Neural crest cell (in vitro differentiated cells): ENCODE measurements at regions not wholly inside any gene's neighbourhood (a gene's known extent, or its start where the extent isn't known, plus 50 kb on each side); places are given as distances from the start of the nearest gene placed in this dataset.
"Not testable (repeated sequence)": the region's sequence is repeated elsewhere in the genome, so short reads cannot be mapped to it uniquely, and the experiment has no call there.

Experiments
- DNase-seq: peaks from one replicate; pipeline ENCODE4 v3.0.0; 2021; ENCODE audit warnings: low read depth, mixed read lengths, low spot score
- H3K27ac Mint-ChIP-seq: one replicate; pipeline ENCODE4 v1.8.0; 2021; ENCODE audit warnings: mild to moderate bottlenecking, mixed read lengths; ENCODE audit not compliant: unreplicated experiment
- H3K27me3 Mint-ChIP-seq: 2 replicates; pipeline ENCODE4 v1.8.0; 2021; ENCODE audit warnings: low read depth, mild to moderate bottlenecking, mixed read lengths
- H3K36me3 Mint-ChIP-seq: 2 replicates; pipeline ENCODE4 v1.8.0; 2021; ENCODE audit warnings: low read depth, mild to moderate bottlenecking, mixed read lengths
- H3K4me1 Mint-ChIP-seq: 2 replicates; pipeline ENCODE4 v1.8.0; 2021; ENCODE audit warnings: mixed read lengths
- H3K4me3 Mint-ChIP-seq: one replicate; pipeline ENCODE4 v1.8.0; 2021; ENCODE audit warnings: mild to moderate bottlenecking, mixed read lengths
- H3K9me3 Mint-ChIP-seq: 2 replicates; pipeline ENCODE4 v1.8.0; 2021; ENCODE audit warnings: mixed read lengths
- TF ChIP-seq, protein P1 (sequence below): fragments of 200-600 bp; sonication (generic); conservative IDR thresholded peaks from 2 replicates; pipeline ENCODE4 v1.5.0; 2021; ENCODE audit warnings: antibody characterized with exemption, mild to moderate bottlenecking

DNA sequence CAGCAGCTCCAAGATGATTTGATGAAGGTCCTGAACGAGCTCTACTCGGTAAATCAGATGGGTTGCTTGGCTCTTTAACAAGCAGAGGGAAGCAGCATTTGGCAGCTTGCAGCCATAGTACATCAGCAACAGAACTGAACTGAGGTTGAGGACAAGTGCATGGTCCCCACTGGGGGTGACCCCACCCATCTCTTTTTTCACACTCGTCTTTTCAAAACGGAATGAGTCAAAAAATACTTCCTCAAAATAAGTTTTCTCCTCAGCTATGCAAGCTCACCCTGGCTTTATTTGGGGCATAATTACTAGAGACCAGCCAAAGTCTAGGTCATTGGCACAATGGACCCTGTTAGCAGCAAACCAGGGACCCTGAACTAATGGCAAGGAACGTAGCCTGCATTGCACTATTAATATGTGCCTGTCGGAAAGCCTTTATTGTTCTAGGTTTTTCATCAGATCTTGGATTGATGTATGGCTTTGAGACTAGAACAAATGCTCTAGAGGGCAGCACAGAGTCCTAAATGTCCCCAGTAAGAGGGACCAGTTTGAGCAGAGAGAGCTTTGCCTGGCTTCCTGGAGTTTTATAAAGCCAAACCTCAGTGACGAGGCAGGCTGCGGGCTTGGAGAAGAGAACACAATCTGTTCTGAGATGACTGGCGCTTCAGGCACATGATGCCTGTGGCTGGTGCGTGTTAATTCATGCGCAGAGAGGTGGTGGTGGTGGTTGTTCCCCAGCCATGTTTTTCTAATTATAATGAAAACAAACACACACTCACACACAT lies 86.1 kb upstream of the IKBKE start:
- H3K4me1 Mint-ChIP-seq, H3K36me3 Mint-ChIP-seq, H3K27ac Mint-ChIP-seq, H3K9me3 Mint-ChIP-seq, DNase-seq, H3K27me3 Mint-ChIP-seq, H3K4me3 Mint-ChIP-seq: not testable (repeated sequence)
- TF ChIP-seq, protein P1, sequence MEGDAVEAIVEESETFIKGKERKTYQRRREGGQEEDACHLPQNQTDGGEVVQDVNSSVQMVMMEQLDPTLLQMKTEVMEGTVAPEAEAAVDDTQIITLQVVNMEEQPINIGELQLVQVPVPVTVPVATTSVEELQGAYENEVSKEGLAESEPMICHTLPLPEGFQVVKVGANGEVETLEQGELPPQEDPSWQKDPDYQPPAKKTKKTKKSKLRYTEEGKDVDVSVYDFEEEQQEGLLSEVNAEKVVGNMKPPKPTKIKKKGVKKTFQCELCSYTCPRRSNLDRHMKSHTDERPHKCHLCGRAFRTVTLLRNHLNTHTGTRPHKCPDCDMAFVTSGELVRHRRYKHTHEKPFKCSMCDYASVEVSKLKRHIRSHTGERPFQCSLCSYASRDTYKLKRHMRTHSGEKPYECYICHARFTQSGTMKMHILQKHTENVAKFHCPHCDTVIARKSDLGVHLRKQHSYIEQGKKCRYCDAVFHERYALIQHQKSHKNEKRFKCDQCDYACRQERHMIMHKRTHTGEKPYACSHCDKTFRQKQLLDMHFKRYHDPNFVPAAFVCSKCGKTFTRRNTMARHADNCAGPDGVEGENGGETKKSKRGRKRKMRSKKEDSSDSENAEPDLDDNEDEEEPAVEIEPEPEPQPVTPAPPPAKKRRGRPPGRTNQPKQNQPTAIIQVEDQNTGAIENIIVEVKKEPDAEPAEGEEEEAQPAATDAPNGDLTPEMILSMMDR: peak; percentile 32

DNA sequence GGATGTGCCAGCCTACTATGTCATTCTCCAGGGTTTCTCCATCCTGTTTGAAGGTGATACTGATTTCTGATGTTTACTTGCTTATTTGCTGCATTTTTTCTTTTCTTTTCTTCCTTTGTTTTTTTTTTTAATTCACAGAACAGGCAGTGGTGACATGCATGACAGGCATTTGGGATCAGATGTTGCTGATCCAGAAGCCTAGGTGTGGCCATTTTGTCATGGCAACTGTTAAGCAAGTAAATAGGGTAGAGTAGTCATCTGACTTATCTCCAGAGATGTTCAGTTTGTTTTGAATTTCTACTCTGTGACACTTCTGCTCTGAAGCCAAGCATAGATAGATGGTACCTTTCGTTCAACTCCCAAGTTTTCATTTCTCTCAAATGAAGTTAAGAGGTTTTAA lies 85.4 kb upstream of the IKBKE start:
- H3K4me3 Mint-ChIP-seq, H3K27me3 Mint-ChIP-seq, H3K4me1 Mint-ChIP-seq, H3K27ac Mint-ChIP-seq, H3K9me3 Mint-ChIP-seq, H3K36me3 Mint-ChIP-seq, DNase-seq: not testable (repeated sequence)

DNA sequence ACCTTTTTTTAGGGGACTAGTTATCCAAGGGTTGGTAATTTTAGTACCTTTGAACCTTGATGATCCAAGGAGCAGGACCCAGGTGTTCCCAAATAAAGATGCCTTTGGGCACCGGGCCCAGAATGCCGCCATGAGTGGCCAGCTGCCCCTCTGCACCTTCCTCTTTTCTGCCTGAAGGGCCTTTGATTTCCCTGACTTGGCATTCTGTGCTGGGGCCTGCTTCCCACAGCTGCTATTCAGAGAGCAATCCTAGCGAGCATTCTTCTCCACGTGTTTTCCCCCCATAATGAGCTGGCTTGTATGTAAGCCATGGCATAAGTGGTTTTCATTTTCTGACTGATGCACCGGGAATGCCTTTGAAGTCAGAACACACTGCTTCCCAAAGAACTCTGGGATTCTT lies 82.6 kb upstream of the IKBKE start:
- H3K27ac Mint-ChIP-seq, DNase-seq, H3K4me3 Mint-ChIP-seq, H3K27me3 Mint-ChIP-seq, H3K4me1 Mint-ChIP-seq, H3K9me3 Mint-ChIP-seq, H3K36me3 Mint-ChIP-seq: not testable (repeated sequence)

DNA sequence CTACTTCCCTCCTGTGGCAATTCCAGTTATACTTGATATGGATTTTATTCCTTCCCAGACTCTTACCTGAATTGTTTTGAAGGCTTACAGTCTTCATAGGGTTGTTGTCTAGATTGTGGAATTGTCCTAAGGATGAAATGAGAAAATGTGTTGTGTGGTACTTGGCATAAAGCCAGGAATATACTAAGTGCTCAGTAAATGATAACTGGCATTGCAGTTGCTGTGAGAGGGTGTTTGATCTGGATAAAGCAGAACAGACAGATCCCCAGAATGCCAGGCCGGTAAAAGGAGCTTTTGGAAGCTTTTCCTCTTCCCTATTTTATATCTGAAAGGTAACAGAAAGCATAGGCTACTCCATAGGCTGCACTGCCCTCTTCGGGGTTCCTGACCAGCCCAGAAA lies 78.4 kb upstream of the IKBKE start:
- not testable (repeated sequence) for H3K27me3 Mint-ChIP-seq, H3K9me3 Mint-ChIP-seq, DNase-seq, H3K4me1 Mint-ChIP-seq, H3K4me3 Mint-ChIP-seq, H3K36me3 Mint-ChIP-seq, H3K27ac Mint-ChIP-seq

DNA sequence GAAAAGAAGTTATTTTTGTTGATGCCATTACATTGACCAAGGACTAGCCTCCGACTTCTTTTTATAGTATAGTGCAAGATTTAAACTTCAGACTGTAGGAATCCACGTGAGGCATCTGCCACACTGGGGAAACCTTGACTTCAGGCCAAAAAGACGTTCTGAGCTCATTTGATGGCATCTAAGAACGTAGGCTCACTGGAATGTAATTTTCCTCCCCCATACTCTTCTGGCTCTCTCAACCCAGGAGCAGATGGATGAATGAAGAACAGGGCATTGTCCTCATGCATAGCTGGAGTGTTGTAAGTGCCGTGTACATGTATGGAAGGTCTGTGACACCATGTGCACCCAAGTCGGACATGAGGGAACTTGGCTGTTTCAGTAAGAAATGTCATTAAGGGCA lies 72.8 kb upstream of the IKBKE start:
- H3K36me3 Mint-ChIP-seq, H3K4me1 Mint-ChIP-seq, H3K4me3 Mint-ChIP-seq, H3K9me3 Mint-ChIP-seq, H3K27me3 Mint-ChIP-seq, H3K27ac Mint-ChIP-seq, DNase-seq: not testable (repeated sequence)

DNA sequence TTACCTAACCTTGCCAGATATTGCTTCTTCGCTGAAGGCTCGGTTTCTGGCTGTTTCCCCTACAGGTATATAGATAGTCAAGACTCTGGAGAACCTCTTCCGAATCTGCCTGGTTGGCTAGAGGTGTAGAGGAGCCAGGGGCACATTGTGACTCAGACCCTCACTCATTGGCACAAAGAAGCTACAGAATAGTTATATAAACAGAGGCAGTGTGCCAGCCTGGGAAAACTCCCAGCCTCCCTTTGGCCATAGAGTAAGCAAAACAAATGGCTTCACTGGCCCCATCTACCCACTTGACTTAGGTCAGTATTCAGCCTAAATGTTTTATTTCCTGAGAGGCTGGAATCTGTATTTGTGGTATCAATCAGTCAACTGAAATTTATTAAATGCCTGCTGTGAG lies 72.0 kb upstream of the IKBKE start:
- H3K36me3 Mint-ChIP-seq, DNase-seq, H3K4me1 Mint-ChIP-seq, H3K4me3 Mint-ChIP-seq, H3K27ac Mint-ChIP-seq, H3K9me3 Mint-ChIP-seq, H3K27me3 Mint-ChIP-seq: not testable (repeated sequence)

DNA sequence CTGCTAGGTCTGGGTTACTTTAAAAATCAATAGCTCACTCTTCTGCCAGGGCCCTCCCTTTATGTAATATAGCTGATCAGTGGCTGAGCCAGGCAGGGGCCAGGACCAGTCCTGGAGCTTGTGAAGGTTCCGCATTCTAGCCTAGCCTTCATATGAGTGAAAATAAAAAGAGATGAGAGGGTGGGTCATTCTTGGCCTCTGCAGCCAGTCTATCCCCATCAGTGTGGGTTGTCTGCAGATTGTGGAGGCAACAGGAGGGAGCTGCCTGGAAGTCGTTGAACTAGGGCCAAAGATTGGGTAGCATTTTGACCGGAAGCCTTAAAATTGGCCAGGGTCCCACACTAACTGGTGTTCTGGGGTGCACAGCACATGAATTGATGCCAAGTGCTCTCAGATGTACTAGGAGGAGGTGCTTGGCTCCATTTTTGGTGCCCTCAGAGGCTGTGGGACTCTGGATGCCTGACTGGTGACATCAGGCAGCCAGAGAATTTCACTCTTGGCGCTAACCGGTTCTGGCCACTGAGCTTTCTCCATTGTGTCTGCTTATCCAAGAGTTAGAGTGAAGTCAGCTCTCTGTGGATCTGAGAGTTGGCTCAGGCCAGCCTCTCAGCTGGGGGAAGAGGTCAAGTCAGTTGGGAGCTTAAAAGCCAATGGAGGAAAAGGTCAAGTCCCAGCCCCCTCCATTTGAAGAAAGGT lies 66.5 kb upstream of the IKBKE start:
- H3K27ac Mint-ChIP-seq, H3K4me1 Mint-ChIP-seq, DNase-seq, H3K9me3 Mint-ChIP-seq, H3K36me3 Mint-ChIP-seq, H3K4me3 Mint-ChIP-seq, H3K27me3 Mint-ChIP-seq: not testable (repeated sequence)

DNA sequence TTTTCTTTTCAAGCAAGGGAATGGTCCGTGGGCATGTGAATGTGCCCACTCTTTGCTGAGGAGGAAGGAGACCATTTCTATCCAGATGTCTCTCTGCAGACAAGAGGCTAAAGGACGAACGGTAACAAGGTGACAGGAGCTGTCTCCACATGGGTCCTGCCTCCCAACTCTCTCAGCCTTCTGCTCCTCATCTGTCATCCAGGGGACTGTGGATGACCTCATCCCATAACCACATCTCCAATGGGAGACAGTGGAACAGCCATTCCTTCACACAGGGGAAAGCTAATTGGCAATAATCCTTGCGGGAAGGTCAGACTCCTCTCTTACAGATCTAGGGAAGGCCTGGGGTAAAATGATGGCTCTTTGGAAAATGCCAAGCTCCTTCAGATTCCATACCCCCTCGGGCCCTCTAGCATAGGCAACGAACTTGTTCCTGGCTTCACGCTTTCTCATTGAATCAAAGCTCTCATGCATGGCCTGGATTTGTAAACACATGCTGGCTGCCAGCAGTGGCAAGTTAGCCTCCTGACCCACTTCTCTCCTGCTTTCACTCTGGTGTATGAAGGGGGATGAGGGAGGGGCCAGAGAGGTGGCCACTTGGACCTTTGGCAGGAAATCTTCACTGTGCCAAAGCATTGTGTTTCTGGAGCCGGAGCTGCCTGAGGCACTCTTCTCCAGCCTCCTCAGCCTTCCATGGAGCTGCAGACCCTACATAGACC lies 65.8 kb upstream of the IKBKE start:
- not testable (repeated sequence) for H3K4me1 Mint-ChIP-seq, H3K4me3 Mint-ChIP-seq, H3K27ac Mint-ChIP-seq, H3K36me3 Mint-ChIP-seq, DNase-seq, H3K27me3 Mint-ChIP-seq, H3K9me3 Mint-ChIP-seq

DNA sequence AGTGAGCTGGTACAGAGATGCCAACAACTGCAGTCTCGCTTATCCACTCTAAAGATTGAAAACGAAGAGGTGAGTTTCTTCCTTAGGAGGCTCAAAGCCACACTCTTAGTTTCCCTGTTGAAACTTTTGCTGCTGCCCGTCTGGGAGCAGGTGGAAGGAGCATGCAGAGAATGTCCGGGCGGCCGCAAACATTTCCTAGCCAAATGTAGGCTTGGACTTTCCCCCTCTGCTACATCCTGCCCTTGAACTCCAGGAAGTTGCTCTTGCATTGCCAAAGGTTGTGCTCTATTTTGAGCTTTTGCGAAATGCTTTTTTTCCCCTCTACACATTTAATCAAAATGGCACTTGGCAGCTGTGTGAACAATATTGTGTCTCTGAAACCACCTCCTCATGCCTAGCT lies 65.0 kb upstream of the IKBKE start:
- not testable (repeated sequence) for DNase-seq, H3K4me3 Mint-ChIP-seq

DNA sequence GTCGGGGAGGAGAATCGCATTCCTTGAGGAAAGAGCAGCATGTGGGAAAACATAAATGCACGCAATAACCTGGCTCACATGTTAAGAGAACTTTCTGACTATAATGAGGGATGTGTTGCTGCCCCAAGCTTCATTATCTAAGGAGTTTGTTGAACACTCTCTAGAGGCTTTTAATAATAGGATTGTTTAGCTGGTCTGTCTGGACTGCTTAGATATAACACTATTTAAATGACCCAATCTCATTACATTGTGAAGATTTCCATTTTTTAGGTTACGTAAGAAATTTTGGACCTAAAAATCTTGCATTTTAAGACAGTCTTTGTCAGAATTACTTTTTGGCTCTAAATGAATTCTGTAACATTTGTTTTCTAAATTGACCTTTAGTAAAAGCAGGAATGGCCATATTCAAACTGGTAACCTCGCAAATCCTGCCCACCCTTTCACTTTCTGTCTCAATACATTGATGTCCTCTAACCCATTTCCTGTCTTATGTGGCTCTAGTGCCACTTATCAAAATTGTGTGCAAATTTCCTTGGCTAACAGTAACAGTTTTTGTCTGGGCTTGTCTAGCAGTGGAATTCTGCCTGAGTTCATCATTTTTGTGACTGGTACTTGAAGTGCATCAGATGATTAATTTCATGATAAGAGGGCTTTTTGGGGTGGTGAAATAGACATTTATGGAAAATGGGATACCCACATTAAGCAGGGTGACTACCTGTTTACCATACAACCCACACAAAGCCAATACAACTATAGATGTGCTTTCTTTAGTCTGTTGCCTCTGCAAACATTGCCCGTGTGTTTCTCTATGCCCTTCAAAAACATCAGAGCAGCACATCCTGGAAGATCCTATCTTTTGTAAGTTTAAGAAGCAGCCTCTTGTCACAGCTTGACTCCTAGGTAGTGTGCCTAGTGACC lies 61.6 kb upstream of the IKBKE start:
- H3K27me3 Mint-ChIP-seq, H3K36me3 Mint-ChIP-seq, H3K4me3 Mint-ChIP-seq, H3K4me1 Mint-ChIP-seq, H3K9me3 Mint-ChIP-seq, DNase-seq, H3K27ac Mint-ChIP-seq: not testable (repeated sequence)

More for the DNA sequence above, 65.0 kb upstream of the IKBKE start:
- H3K9me3 Mint-ChIP-seq, H3K36me3 Mint-ChIP-seq, H3K27ac Mint-ChIP-seq, H3K27me3 Mint-ChIP-seq, H3K4me1 Mint-ChIP-seq: not testable (repeated sequence)
